ENCODE measurements at regions not wholly inside any gene's neighbourhood (a gene's known extent, or its start where the extent isn't known, plus 50 kb on each side); places are given as distances from the start of the nearest gene placed in this dataset.

DNA sequence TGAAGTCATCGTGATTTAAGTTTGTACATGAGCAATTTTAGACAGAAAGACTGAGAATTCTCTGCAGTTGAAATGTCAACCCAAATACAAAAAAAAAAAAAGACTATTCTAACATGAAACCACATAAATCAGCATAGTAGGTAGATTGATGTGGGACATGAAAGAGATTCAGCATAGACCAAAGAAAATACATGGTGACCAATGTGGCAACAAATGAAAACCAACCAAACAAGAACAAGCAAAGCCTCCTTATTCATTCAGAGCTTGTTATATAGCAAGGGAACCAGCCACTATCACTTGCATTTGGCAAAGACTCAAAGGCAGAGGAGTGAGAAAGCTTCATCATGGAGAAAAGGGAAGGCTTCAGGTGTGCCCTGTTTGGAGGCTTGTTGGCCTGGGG, 144.4 kb upstream of the TMPO start:
- ChIA-PET CTCF (interaction anchor here (0.8 to 1.9 kb wide), 9 partner anchors 9 to 1793 kb away, joined by 3 to 8 read pairs (median 4); no protein-coding TSS in a partner anchor), SMC1A (ENCODE audit: uncharacterized antibody, unreplicated experiment) (interaction anchor here (0.6 to 4.5 kb wide), 16 partner anchors 15 to 1384 kb away, joined by 3 to 35 read pairs (median 4); no protein-coding TSS in a partner anchor), RAD21 (ENCODE audit: unreplicated experiment) (interaction anchor here (1.0 to 2.6 kb wide), 4 partner anchors 15 to 1222 kb away, joined by 3 to 15 read pairs (median 4); no protein-coding TSS in a partner anchor), POLR2A (interaction anchor here (0.6 to 1.0 kb wide), 3 partner anchors 10 to 1792 kb away, joined by 3 to 6 read pairs (median 4); no protein-coding TSS in a partner anchor)
- no peaks in the 10 kb centered on the region for H3K36me3 ChIP-seq (ENCODE audit: control insufficient read depth in 2 of 2, insufficient read depth in 2 of 2, low read length in 1 of 2)
- H4K20me1 ChIP-seq (ENCODE audit: control insufficient read depth, insufficient read depth), result no peaks in the 10 kb centered on the region
- in situ Hi-C loops (cut with MboI) (no loop called here), intact Hi-C loops (cut with micrococcal nuclease; ENCODE audit: unreplicated experiment) (loop anchor here (5.0 to 10.0 kb wide), 4 partner anchors 99 to 1056 kb away; no protein-coding TSS in a partner anchor)
- H3K27me3 ChIP-seq (replicated peaks in 1 of 2; ENCODE audit: control insufficient read depth in 2 of 2, insufficient read depth in 2 of 2, low read length in 1 of 2), result no peaks in the 10 kb centered on the region; a peak in 1 of 4 replicates
- no peak overlapping the region for H3K4me3 ChIP-seq
- no peaks in the 10 kb centered on the region for H3K4me1 ChIP-seq (ENCODE audit: control insufficient read depth, insufficient read depth, low read length)
- DNase-seq (ENCODE audit: low read depth, low spot score), result no peak
- H2AFZ ChIP-seq (ENCODE audit: control insufficient read depth, low read depth, low read length), result no peak overlapping the region
- no TSS peak for BruUV-seq (replicated peaks)
- no peaks in the 10 kb centered on the region for H3K9me3 ChIP-seq (replicated peaks; ENCODE audit: control insufficient read depth, insufficient read depth, low read length)
- ATAC-seq, result no peak
- WGBS (ENCODE audit: insufficient coverage, insufficient replicate concordance, low lambda C conversion rate, missing lambda C conversion rate), result 5% methylated on average over 1 of the region's 1 CpG
- FAIRE-seq, result no peak
- H3K9ac ChIP-seq (ENCODE audit: control insufficient read depth, insufficient read depth, low read length), result no peak overlapping the region
- no peak overlapping the region for H3K27ac ChIP-seq (ENCODE audit: control insufficient read depth, insufficient read depth)
- H3K4me2 ChIP-seq (ENCODE audit: control insufficient read depth, insufficient read depth), result no peak overlapping the region
- TF ChIP-seq FOXK2 (IDR thresholded peaks at IDR 0.05) (no peak), HDGF (IDR thresholded peaks at IDR 0.05) (no peak), POLR2AphosphoS5 (IDR thresholded peaks at IDR 0.05; ENCODE audit: low read length) (no peak), JUND (IDR thresholded peaks at IDR 0.05; ENCODE audit: low read depth, low read length) (no peak), SUZ12 (IDR thresholded peaks at IDR 0.05; ENCODE audit: unreplicated experiment) (no peak), MXI1 (IDR thresholded peaks at IDR 0.05; ENCODE audit: low read depth, low read length) (no peak), SPI1 (IDR thresholded peaks at IDR 0.05; ENCODE audit: borderline replicate concordance, insufficient read depth, low read depth, low read length) (no peak), LARP7 (IDR thresholded peaks at IDR 0.05) (no peak), NR2C2 (IDR thresholded peaks at IDR 0.05; ENCODE audit: borderline replicate concordance, control insufficient read depth, insufficient read length, low read depth) (no peak), TAF1 (IDR thresholded peaks at IDR 0.05; ENCODE audit: borderline replicate concordance, low read depth, low read length) (no peak)
- TF ChIP-seq, protein P1, sequence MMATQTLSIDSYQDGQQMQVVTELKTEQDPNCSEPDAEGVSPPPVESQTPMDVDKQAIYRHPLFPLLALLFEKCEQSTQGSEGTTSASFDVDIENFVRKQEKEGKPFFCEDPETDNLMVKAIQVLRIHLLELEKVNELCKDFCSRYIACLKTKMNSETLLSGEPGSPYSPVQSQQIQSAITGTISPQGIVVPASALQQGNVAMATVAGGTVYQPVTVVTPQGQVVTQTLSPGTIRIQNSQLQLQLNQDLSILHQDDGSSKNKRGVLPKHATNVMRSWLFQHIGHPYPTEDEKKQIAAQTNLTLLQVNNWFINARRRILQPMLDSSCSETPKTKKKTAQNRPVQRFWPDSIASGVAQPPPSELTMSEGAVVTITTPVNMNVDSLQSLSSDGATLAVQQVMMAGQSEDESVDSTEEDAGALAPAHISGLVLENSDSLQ (IDR thresholded peaks at IDR 0.05), result no peak
- no peaks in the 10 kb centered on the region for H3K79me2 ChIP-seq (ENCODE audit: control insufficient read depth, insufficient read depth, low read length)
